Right lobe of liver (tissue), 6 donors: ENCODE measurements at regions not wholly inside any gene's neighbourhood (a gene's known extent, or its start where the extent isn't known, plus 50 kb on each side); places are given as distances from the start of the nearest gene placed in this dataset.

Experiments used
- ATAC-seq, 4 donors: fragments of 200-7000 bp; cut with Tn5 transposase; one replicate each; pipeline ENCODE4 v1.9.1; 2020; ENCODE audit warnings: mild to moderate bottlenecking in 4 of 4, moderate library complexity in 4 of 4
- DNase-seq, 3 donors: peaks; one replicate each; pipeline ENCODE4 v3.0.0-alpha.2; 2020
- H3K27ac ChIP-seq, 3 donors: fragments of 200-600 bp; one replicate each; pipeline ENCODE4 v1.8.0; 2022
- H3K27me3 ChIP-seq, 2 donors: fragments of 200-600 bp; one replicate each; pipeline ENCODE4 v1.8.0; 2022
- H3K36me3 ChIP-seq, 4 donors: fragments of 200-600 bp; sonication (generic) in 1 of 4; one replicate each; pipeline versions ENCODE4 v1.5.1 to v1.8.0; 2017 to 2022; ENCODE audit warnings: control low read depth in 1 of 4
- H3K4me1 ChIP-seq, 4 donors: fragments of 200-600 bp; sonication (generic) in 1 of 4; one replicate each; pipeline versions ENCODE4 v1.5.1 to v1.8.0; 2017 to 2022; ENCODE audit warnings: control low read depth in 1 of 4
- H3K4me3 ChIP-seq, 3 donors: fragments of 200-600 bp; one replicate each; pipeline ENCODE4 v1.8.0; 2022
- H3K9me3 ChIP-seq, 4 donors: fragments of 200-600 bp; sonication (generic) in 1 of 4; one replicate each; pipeline versions ENCODE4 v1.5.1 to v1.8.0; 2017 to 2022; ENCODE audit warnings: control low read depth in 1 of 4
- CTCF ChIP-seq, 4 donors: fragments of 200-600 bp in 3 of 4; fragments of 450-650 bp in 1 of 4; IDR thresholded peaks; one replicate each; pipeline versions ENCODE4 v1.5.1 to v1.8.0; 2016 to 2022; ENCODE audit warnings: antibody characterized with exemption in 4 of 4, mild to moderate bottlenecking in 2 of 4
- POLR2A ChIP-seq: fragments of 450-650 bp; IDR thresholded peaks from one replicate; pipeline ENCODE4 v1.6.1; 2017; ENCODE audit warnings: antibody characterized with exemption, mild to moderate bottlenecking
- WGBS: methylation state at CpG from one replicate; pipeline ENCODE4 v1.1.6; 2018; ENCODE audit warnings: low coverage, low lambda C conversion rate; ENCODE audit not compliant: insufficient coverage; ENCODE audit errors: missing lambda C conversion rate; 5-methylcytosine and 5-hydroxymethylcytosine counted together
- intact Hi-C, 2 donors: fragments of 100-400 bp; cut with DNase I; formaldehyde crosslinking; loops; one replicate each; pipeline versions ENCODE4 v1.11.2 to v1.14.1; 2022
- donor health status: DM: no; HTN: yes; CAD: no.
- donor health status: DM: no; HTN: no; CAD: no.
- donor health status: DM: no; HTN: no; CAD: no.
- donor health status: DM: no; HTN: yes; CAD: no.
- donor health status: DM: no; HTN: yes; CAD: no.

DNA sequence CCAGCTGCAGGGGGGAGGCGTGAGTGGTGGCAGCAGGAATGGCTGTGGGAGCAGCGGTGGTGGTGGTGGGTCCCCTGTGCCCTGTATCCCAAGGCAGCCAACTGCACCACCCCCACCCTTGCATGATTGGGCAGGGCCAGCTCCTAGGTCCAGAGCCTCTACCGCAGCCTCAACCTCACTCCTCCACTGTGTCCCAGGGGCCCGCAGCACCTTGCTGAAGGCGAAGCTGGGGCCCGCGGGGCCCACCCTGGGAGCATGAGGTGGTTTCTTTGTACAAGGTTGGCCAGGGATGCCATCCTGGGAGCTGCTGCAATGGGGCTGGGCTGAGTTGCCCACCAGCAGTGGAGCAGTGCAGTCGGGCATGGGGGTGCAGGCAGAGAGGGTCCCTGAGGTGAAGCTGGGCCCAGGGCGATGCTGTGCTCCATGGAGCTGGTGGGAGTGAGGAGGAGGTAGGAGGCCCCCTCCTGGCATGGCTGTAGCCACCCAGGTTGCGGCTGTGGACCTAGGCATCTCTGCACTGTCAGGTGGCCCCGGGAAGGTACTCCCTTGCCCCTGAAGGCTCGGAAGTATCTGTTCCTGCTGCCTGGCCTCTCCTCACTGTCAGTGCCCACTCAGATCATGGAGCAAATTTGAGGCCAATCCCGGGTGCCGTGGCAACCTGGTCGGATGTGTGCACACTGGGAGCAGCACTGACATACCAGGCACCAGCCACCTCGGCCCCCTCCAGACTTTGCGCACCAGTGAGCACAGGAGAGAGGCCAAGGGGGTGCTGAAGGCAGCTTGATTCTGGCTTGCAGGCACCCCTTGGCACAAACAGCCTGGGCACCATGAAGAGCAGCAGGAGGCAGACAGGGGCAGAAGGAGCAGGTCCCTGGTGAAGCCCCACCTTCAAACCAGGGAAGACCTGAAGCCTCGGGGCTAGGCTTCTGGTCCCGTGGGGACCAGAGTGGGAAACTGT is 60.2 kb upstream of the L3MBTL3 start:
- TF ChIP-seq POLR2A (no peak), CTCF (IDR thresholded peaks at IDR 0.05) (no peak)

GRCh38 chr6:129955584-129955983 is 62.8 kb upstream of the L3MBTL3 start:
- no peak overlapping the region for H3K27ac ChIP-seq
- TF ChIP-seq POLR2A (no peak), CTCF (IDR thresholded peaks at IDR 0.05) (no peak)
- no peak for DNase-seq
- 100% methylated on average over 1 of the region's 1 CpG for WGBS
- H3K36me3 ChIP-seq: no peaks in the 10 kb centered on the region
- intact Hi-C loops: no loop called here
- H3K9me3 ChIP-seq: no peaks in the 10 kb centered on the region
- no peak overlapping the region for H3K4me3 ChIP-seq
- ATAC-seq: no peak
- no peaks in the 10 kb centered on the region for H3K4me1 ChIP-seq
- no peaks in the 10 kb centered on the region for H3K27me3 ChIP-seq

More for the DNA sequence above, 60.2 kb upstream of the L3MBTL3 start:
- intact Hi-C loops: no loop called here
- ATAC-seq (peak in 1 of 4 donors; percentile 36), DNase-seq (no peak)
- 60% methylated on average over 2 of the region's 19 CpGs for WGBS
- Histone ChIP-seq H3K27me3 (no peaks in the 10 kb centered on the region), H3K4me3 (no peak overlapping the region), H3K36me3 (no peaks in the 10 kb centered on the region), H3K9me3 (no peaks in the 10 kb centered on the region), H3K27ac (no peak overlapping the region), H3K4me1 (no peaks in the 10 kb centered on the region)

DNA sequence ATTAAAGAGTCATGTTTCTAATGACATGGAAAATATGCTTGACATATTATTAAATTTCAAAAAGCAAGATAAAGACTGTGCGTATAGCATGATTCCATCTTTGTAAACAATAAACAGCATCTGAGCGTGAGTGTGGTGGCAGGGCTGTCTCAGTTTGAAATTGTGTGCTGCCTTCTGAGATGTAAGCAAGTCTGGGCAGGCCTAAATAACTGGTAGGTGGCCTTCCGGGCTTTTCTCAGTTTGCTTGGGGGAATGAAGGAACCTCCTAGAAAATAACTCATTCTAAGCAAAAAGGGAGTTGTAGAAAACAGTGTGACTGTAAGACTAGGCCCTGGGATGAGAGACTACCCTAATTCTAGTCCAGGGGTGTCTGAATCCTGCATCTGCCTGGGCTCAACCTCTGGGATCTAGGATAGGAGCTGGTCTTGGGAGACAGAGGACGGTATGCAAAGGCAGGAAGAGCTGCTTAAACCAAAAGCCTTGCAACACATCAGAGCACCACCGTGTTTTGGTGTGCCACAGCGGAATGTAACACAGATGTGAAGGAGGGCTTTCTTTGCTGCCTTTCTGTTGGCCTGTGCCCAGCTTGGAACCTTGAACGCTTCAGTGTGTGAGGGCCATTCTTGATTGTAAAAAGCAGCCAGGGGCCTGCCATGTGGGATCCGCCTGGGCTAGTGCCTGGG is 63.5 kb upstream of the L3MBTL3 start:
- intact Hi-C loops: no loop called here
- Histone ChIP-seq H3K27ac (no peak overlapping the region), H3K4me1 (no peaks in the 10 kb centered on the region), H3K9me3 (no peaks in the 10 kb centered on the region), H3K36me3 (no peaks in the 10 kb centered on the region), H3K27me3 (no peaks in the 10 kb centered on the region), H3K4me3 (no peak overlapping the region)
- TF ChIP-seq POLR2A (no peak), CTCF (IDR thresholded peaks at IDR 0.05) (no peak)
- DNase-seq (no peak), ATAC-seq (no peak)
- WGBS: 64% methylated on average over 6 of the region's 8 CpGs

DNA sequence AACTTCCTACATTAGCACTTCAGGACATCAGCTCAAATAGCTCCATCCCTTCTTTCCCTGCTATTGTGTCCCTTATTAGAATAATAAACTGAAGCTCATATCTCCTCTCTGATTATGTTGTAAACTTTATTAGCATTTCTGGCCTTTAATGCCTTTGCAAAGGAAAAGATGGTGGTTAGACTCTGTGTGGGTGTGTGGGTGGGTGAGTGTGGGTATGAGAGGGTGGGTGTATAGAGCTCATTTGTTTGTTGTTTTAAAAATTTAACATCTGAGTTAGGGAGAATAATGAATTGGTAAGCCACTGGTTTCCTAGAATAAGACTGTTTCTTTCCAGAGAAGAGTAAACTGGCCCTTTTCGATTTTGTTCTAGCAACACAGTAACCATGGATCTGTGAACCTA is 70.6 kb upstream of the L3MBTL3 start:
- no peak for ATAC-seq
- WGBS: 92% methylated on average over 1 of the region's 1 CpG

More for the DNA sequence above, 70.6 kb upstream of the L3MBTL3 start:
- Histone ChIP-seq H3K4me3 (no peak overlapping the region), H3K27me3 (no peaks in the 10 kb centered on the region), H3K4me1 (no peaks in the 10 kb centered on the region), H3K36me3 (no peaks in the 10 kb centered on the region), H3K9me3 (no peaks in the 10 kb centered on the region), H3K27ac (no peak overlapping the region)
- no peak for DNase-seq
- no peak for TF ChIP-seq POLR2A
- no peak for TF ChIP-seq CTCF (IDR thresholded peaks at IDR 0.05)
- intact Hi-C loops: no loop called here
